HFFc6 (cell line): ENCODE measurements at regions not wholly inside any gene's neighbourhood (a gene's known extent, or its start where the extent isn't known, plus 50 kb on each side); places are given as distances from the start of the nearest gene placed in this dataset.

Experiments
- DNase-seq: peaks from one replicate; pipeline ENCODE4 v3.0.0-alpha.2; 2018
- H3K27ac Mint-ChIP-seq: 2 replicates; pipeline ENCODE4 v1.8.0; 2020; ENCODE audit warnings: mild to moderate bottlenecking, mixed read lengths
- H3K27me3 Mint-ChIP-seq: 2 replicates; pipeline ENCODE4 v1.8.0; 2021; ENCODE audit warnings: mild to moderate bottlenecking, moderate library complexity, mixed read lengths; ENCODE audit not compliant: insufficient read depth
- H3K36me3 Mint-ChIP-seq: 2 replicates; pipeline ENCODE4 v1.8.0; 2021; ENCODE audit warnings: low read depth, mixed read lengths
- H3K4me1 Mint-ChIP-seq: 2 replicates; pipeline ENCODE4 v1.8.0; 2020; ENCODE audit warnings: low read depth, mixed read lengths
- H3K4me3 Mint-ChIP-seq: 2 replicates; pipeline ENCODE4 v1.8.0; 2020; ENCODE audit warnings: mild to moderate bottlenecking, moderate library complexity, mixed read lengths
- H3K9me3 Mint-ChIP-seq: 2 replicates; pipeline ENCODE4 v1.8.0; 2020; ENCODE audit warnings: mild to moderate bottlenecking, mixed read lengths
- CTCF ChIP-seq: fragments of 200-600 bp; sonication (generic); IDR thresholded peaks from 2 replicates; pipeline ENCODE4 v1.5.0; 2021; ENCODE audit warnings: antibody characterized with exemption, mild to moderate bottlenecking

- Mint-ChIP-seq H3K4me3 (peak overlapping the region; percentile 66), H3K27me3 (no peaks in the 10 kb centered on the region; the same call in none of the 2 replicates), H3K27ac (peak overlapping the region; percentile 90), H3K4me1 (peaks cover 57% of the 10 kb centered on the region), H3K9me3 (no peaks in the 10 kb centered on the region), H3K36me3 (no peaks in the 10 kb centered on the region)
- DNase-seq, result peak; percentile 85
- TF ChIP-seq CTCF, result no peak
Measured at GRCh38 chr15:69853544-69853951, 244.2 kb downstream of the TLE3 start.

- Mint-ChIP-seq H3K27ac (peak overlapping the region; percentile 90), H3K9me3 (no peaks in the 10 kb centered on the region), H3K36me3 (no peaks in the 10 kb centered on the region), H3K4me1 (peaks cover 52% of the 10 kb centered on the region), H3K27me3 (no peaks in the 10 kb centered on the region; the same call in none of the 2 replicates), H3K4me3 (peak overlapping the region; percentile 66)
- peak; percentile 13 for DNase-seq
- no peak for TF ChIP-seq CTCF
Measured at GRCh38 chr15:69854001-69854400, 243.7 kb downstream of the TLE3 start.

- Mint-ChIP-seq H3K27ac (peak overlapping the region; percentile 90), H3K9me3 (no peaks in the 10 kb centered on the region), H3K4me3 (peak overlapping the region; percentile 66), H3K36me3 (no peaks in the 10 kb centered on the region), H3K27me3 (no peaks in the 10 kb centered on the region; the same call in none of the 2 replicates), H3K4me1 (peaks cover 49% of the 10 kb centered on the region)
- peak; percentile 70 for DNase-seq
- no peak; the same call in 1 of the 2 replicates for TF ChIP-seq CTCF
Measured at GRCh38 chr15:69854521-69855181, 243.1 kb downstream of the TLE3 start.

GRCh38 chr15:69855258-69856000, 242.3 kb downstream of the TLE3 start:
- H3K4me1 Mint-ChIP-seq, result peaks cover 49% of the 10 kb centered on the region
- H3K4me3 Mint-ChIP-seq, result peak overlapping the region; percentile 66
- H3K36me3 Mint-ChIP-seq, result no peaks in the 10 kb centered on the region
- TF ChIP-seq CTCF, result no peak
- DNase-seq, result no peak
- peak overlapping the region; percentile 90 for H3K27ac Mint-ChIP-seq
- H3K9me3 Mint-ChIP-seq, result no peaks in the 10 kb centered on the region
- no peaks in the 10 kb centered on the region; the same call in none of the 2 replicates for H3K27me3 Mint-ChIP-seq

GRCh38 chr15:69857250-69857649, 240.5 kb downstream of the TLE3 start:
- TF ChIP-seq CTCF, result no peak
- Mint-ChIP-seq H3K27ac (no peak overlapping the region), H3K4me3 (no peak overlapping the region), H3K9me3 (no peaks in the 10 kb centered on the region), H3K27me3 (peaks cover 2% of the 10 kb centered on the region), H3K4me1 (peaks cover 53% of the 10 kb centered on the region), H3K36me3 (no peaks in the 10 kb centered on the region)
- no peak for DNase-seq
